ENCODE measurements at regions not wholly inside any gene's neighbourhood (a gene's known extent, or its start where the extent isn't known, plus 50 kb on each side); places are given as distances from the start of the nearest gene placed in this dataset.
"Not testable (repeated sequence)": the region's sequence is repeated elsewhere in the genome, so short reads cannot be mapped to it uniquely, and the experiment has no call there.

- in situ Hi-C loops (cut with MboI; ENCODE audit: low pct_unique_long_range_greater_than_20kb, low sequenced_read_pairs) = no loop called here
- no peak for DNase-seq
Observed at GRCh38 chr11:69939551-69940245, 120.5 kb upstream of the FGF3 start.

GRCh38 chr11:69940246-69940610 lies 121.0 kb upstream of the FGF3 start:
- in situ Hi-C loops (cut with MboI; ENCODE audit: low pct_unique_long_range_greater_than_20kb, low sequenced_read_pairs) = no loop called here
- no peak for DNase-seq

- DNase-seq = no peak
- in situ Hi-C loops (cut with MboI; ENCODE audit: low pct_unique_long_range_greater_than_20kb, low sequenced_read_pairs) = no loop called here
Observed at GRCh38 chr11:69941546-69942332, 122.5 kb upstream of the FGF3 start.

GRCh38 chr11:69942333-69942820 lies 123.2 kb upstream of the FGF3 start:
- in situ Hi-C loops (cut with MboI; ENCODE audit: low pct_unique_long_range_greater_than_20kb, low sequenced_read_pairs) = no loop called here
- DNase-seq = no peak

- DNase-seq = no peak
- in situ Hi-C loops (cut with MboI; ENCODE audit: low pct_unique_long_range_greater_than_20kb, low sequenced_read_pairs) = no loop called here
Observed at GRCh38 chr11:69943066-69943465, 123.8 kb upstream of the FGF3 start.

GRCh38 chr11:69943506-69943905 lies 124.3 kb upstream of the FGF3 start:
- in situ Hi-C loops (cut with MboI; ENCODE audit: low pct_unique_long_range_greater_than_20kb, low sequenced_read_pairs) = no loop called here
- DNase-seq = no peak

- no peak for DNase-seq
- in situ Hi-C loops (cut with MboI; ENCODE audit: low pct_unique_long_range_greater_than_20kb, low sequenced_read_pairs) = no loop called here
Observed at GRCh38 chr11:69944146-69944795, 125.1 kb upstream of the FGF3 start.

GRCh38 chr11:69945157-69945556 lies 125.9 kb upstream of the FGF3 start:
- in situ Hi-C loops (cut with MboI; ENCODE audit: low pct_unique_long_range_greater_than_20kb, low sequenced_read_pairs) = no loop called here
- DNase-seq = no peak

- DNase-seq = no peak
- in situ Hi-C loops (cut with MboI; ENCODE audit: low pct_unique_long_range_greater_than_20kb, low sequenced_read_pairs) = no loop called here
Observed at GRCh38 chr11:69947059-69947792, 128.0 kb upstream of the FGF3 start.

- in situ Hi-C loops (cut with MboI; ENCODE audit: low pct_unique_long_range_greater_than_20kb, low sequenced_read_pairs) = no loop called here
- no peak for DNase-seq
Observed at GRCh38 chr11:69947793-69948255, 128.6 kb upstream of the FGF3 start.

- in situ Hi-C loops (cut with MboI; ENCODE audit: low pct_unique_long_range_greater_than_20kb, low sequenced_read_pairs) = no loop called here
- no peak for DNase-seq
Observed at GRCh38 chr11:69948256-69949141, 129.3 kb upstream of the FGF3 start.

- DNase-seq = no peak
- in situ Hi-C loops (cut with MboI; ENCODE audit: low pct_unique_long_range_greater_than_20kb, low sequenced_read_pairs) = no loop called here
Observed at GRCh38 chr11:69949327-69949726, 128.8 kb upstream of the ANO1 start.

- DNase-seq = peak; percentile 25
- in situ Hi-C loops (cut with MboI; ENCODE audit: low pct_unique_long_range_greater_than_20kb, low sequenced_read_pairs) = no loop called here
Observed at GRCh38 chr11:69950120-69950519, 128.0 kb upstream of the ANO1 start.

GRCh38 chr11:69950621-69951020 lies 127.5 kb upstream of the ANO1 start:
- DNase-seq = no peak
- in situ Hi-C loops (cut with MboI; ENCODE audit: low pct_unique_long_range_greater_than_20kb, low sequenced_read_pairs) = no loop called here

- no peak for DNase-seq
- in situ Hi-C loops (cut with MboI; ENCODE audit: low pct_unique_long_range_greater_than_20kb, low sequenced_read_pairs) = no loop called here
Observed at GRCh38 chr11:69951821-69952220, 126.3 kb upstream of the ANO1 start.

GRCh38 chr11:69952229-69952975 lies 125.7 kb upstream of the ANO1 start:
- in situ Hi-C loops (cut with MboI; ENCODE audit: low pct_unique_long_range_greater_than_20kb, low sequenced_read_pairs); DNase-seq: not testable (repeated sequence)

- in situ Hi-C loops (cut with MboI; ENCODE audit: low pct_unique_long_range_greater_than_20kb, low sequenced_read_pairs) = no loop called here
Observed at GRCh38 chr11:69953356-69953755, 124.8 kb upstream of the ANO1 start.

GRCh38 chr11:69954756-69955155 lies 123.4 kb upstream of the ANO1 start:
- no peak for DNase-seq
- in situ Hi-C loops (cut with MboI; ENCODE audit: low pct_unique_long_range_greater_than_20kb, low sequenced_read_pairs) = no loop called here

More at GRCh38 chr11:69953356-69953755, 124.8 kb upstream of the ANO1 start:
- no peak for DNase-seq

All from KBM-7 (cell line).